ENCODE measurements at regions not wholly inside any gene's neighbourhood (a gene's known extent, or its start where the extent isn't known, plus 50 kb on each side); places are given as distances from the start of the nearest gene placed in this dataset.

DNA sequence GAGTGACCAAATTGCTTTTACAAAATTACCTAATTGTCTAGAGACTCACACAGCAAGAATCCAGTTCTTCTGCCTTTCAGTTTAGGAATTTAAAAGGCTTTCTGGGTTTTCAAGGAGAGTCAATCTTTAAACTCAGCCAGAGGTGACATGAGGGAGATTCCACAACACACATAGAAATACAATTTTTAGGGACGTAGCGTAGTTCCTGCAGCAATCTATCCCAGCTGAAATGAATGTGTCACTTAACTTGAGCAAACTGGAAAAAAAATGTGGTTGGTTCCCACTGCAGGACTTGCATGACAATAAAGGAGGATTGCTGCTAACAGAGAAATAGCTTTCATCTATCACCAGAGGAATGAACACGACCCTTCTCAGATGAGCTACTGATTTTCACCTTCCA is 269.7 kb downstream of the OTOL1 start:
- TF ChIP-seq EZH2 (IDR thresholded peaks at IDR 0.05), result no peak
- TF ChIP-seq, protein P1, sequence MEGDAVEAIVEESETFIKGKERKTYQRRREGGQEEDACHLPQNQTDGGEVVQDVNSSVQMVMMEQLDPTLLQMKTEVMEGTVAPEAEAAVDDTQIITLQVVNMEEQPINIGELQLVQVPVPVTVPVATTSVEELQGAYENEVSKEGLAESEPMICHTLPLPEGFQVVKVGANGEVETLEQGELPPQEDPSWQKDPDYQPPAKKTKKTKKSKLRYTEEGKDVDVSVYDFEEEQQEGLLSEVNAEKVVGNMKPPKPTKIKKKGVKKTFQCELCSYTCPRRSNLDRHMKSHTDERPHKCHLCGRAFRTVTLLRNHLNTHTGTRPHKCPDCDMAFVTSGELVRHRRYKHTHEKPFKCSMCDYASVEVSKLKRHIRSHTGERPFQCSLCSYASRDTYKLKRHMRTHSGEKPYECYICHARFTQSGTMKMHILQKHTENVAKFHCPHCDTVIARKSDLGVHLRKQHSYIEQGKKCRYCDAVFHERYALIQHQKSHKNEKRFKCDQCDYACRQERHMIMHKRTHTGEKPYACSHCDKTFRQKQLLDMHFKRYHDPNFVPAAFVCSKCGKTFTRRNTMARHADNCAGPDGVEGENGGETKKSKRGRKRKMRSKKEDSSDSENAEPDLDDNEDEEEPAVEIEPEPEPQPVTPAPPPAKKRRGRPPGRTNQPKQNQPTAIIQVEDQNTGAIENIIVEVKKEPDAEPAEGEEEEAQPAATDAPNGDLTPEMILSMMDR (IDR thresholded peaks at IDR 0.05), result no peak
- TF ChIP-seq EZH2phosphoT487 (IDR thresholded peaks at IDR 0.05), result no peak
